ENCODE measurements at regions not wholly inside any gene's neighbourhood (a gene's known extent, or its start where the extent isn't known, plus 50 kb on each side); places are given as distances from the start of the nearest gene placed in this dataset.
"Not testable (repeated sequence)": the region's sequence is repeated elsewhere in the genome, so short reads cannot be mapped to it uniquely, and the experiment has no call there.

DNA sequence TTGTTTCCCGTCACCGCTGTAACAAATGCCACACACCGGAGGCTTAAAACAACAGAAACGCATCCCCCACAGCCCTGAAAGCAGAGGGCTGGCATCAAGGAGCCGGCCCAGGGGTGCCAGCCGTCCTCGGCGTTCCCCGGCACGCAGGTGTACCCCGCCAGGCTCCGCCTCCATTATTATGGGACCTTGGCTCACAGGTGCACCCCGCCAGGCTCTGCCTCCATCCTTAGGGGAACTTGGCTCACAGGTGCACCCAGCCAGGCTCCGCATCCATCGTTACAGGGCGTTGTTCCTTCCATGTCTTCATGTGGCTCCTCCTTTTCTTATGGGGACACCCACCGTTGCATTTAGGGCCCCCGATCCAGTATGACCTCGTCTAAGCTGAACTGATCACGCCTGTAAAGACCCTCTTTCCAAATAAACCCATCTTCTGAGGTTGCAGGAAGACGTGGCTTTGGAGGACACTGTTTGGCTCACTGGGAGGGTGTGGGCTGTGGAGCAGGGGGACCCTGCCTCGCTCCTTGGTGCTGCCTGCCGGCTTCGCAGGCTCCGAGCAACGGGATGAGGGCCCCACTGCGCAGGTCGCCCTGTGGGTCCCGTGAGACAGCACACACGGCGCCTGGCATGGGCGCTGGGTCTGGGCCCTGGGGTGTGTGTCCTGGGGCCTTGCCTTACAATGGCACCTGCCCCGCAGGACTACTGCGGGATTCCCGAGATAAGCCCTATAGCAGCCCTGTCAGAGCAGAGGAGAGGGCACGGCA, 154.9 kb upstream of the ZNF469 start:
- TF ChIP-seq, protein P1, sequence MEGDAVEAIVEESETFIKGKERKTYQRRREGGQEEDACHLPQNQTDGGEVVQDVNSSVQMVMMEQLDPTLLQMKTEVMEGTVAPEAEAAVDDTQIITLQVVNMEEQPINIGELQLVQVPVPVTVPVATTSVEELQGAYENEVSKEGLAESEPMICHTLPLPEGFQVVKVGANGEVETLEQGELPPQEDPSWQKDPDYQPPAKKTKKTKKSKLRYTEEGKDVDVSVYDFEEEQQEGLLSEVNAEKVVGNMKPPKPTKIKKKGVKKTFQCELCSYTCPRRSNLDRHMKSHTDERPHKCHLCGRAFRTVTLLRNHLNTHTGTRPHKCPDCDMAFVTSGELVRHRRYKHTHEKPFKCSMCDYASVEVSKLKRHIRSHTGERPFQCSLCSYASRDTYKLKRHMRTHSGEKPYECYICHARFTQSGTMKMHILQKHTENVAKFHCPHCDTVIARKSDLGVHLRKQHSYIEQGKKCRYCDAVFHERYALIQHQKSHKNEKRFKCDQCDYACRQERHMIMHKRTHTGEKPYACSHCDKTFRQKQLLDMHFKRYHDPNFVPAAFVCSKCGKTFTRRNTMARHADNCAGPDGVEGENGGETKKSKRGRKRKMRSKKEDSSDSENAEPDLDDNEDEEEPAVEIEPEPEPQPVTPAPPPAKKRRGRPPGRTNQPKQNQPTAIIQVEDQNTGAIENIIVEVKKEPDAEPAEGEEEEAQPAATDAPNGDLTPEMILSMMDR (IDR thresholded peaks at IDR 0.05; ENCODE audit: low read depth, low read length) = not testable (repeated sequence)
- not testable (repeated sequence) for TF ChIP-seq EZH2phosphoT487 (IDR thresholded peaks at IDR 0.05; ENCODE audit: low read depth)
